Esophagus squamous epithelium (tissue), 5 donors: ENCODE measurements at regions not wholly inside any gene's neighbourhood (a gene's known extent, or its start where the extent isn't known, plus 50 kb on each side); places are given as distances from the start of the nearest gene placed in this dataset.

Experiments
- DNase-seq: peaks from one replicate; lab custom pipeline; 2025; lab: John Stamatoyannopoulos, UW
- H3K27ac ChIP-seq, 4 donors: fragments of 200-600 bp; sonication (generic); one replicate each; pipeline ENCODE4 v1.5.1; 2016 to 2019; ENCODE audit warnings: mild to moderate bottlenecking in 1 of 4
- H3K27me3 ChIP-seq, 4 donors: fragments of 200-600 bp; sonication (generic); 1 replicate in 3 of 4; 2 replicates in 1 of 4; pipeline versions ENCODE4 v1.5.1 to v1.6.0; 2017 to 2021; ENCODE audit warnings: antibody characterized with exemption in 1 of 4
- H3K36me3 ChIP-seq, 3 donors: fragments of 200-600 bp; sonication (generic); one replicate each; pipeline ENCODE4 v1.5.1; 2016 to 2019
- H3K4me1 ChIP-seq, 3 donors: fragments of 200-600 bp; sonication (generic); one replicate each; pipeline ENCODE4 v1.5.1; 2017 to 2019
- H3K4me3 ChIP-seq, 4 donors: fragments of 200-600 bp; sonication (generic); 1 replicate in 3 of 4; 2 replicates in 1 of 4; pipeline ENCODE4 v1.5.1; 2016 to 2019; ENCODE audit warnings: mild to moderate bottlenecking in 2 of 4, moderate library complexity in 1 of 4
- H3K9me3 ChIP-seq, 3 donors: fragments of 200-600 bp; sonication (generic); one replicate each; pipeline ENCODE4 v1.5.1; 2016 to 2019
- CTCF ChIP-seq, 6 experiments: fragments of 450-650 bp in 4 of 6; fragments of 200-600 bp in 2 of 6; sonication (generic) in 2 of 6; IDR thresholded peaks; one replicate each; pipeline ENCODE4 v1.5.1; 2016 to 2019; ENCODE audit warnings: antibody characterized with exemption in 6 of 6, mild to moderate bottlenecking in 4 of 6, moderate library complexity in 4 of 6
- POLR2A ChIP-seq, 4 donors: fragments of 450-650 bp; IDR thresholded peaks; one replicate each; pipeline ENCODE4 v1.6.1; 2017; ENCODE audit warnings: antibody characterized with exemption in 4 of 4, mild to moderate bottlenecking in 4 of 4, moderate library complexity in 3 of 4
- WGBS, 2 donors: methylation state at CpG; one replicate each; pipeline ENCODE4 v1.1.5; 2018; 5-methylcytosine and 5-hydroxymethylcytosine counted together
- intact Hi-C: fragments of 100-400 bp; cut with DNase I; formaldehyde crosslinking; loops from one replicate; pipeline ENCODE4 v1.15.0; 2022
- donor health status: DM: yes; HTN: yes; CAD: no.

GRCh38 chr13:58773280-58773859 lies 1141.8 kb downstream of the PCDH17 start:
- Histone ChIP-seq H3K9me3 (peaks cover 0 to 4% (median 0%) of the 10 kb centered on the region in 3 donors), H3K36me3 (no peaks in the 10 kb centered on the region), H3K27ac (no peak overlapping the region), H3K4me1 (no peaks in the 10 kb centered on the region), H3K27me3 (no peaks in the 10 kb centered on the region), H3K4me3 (no peak overlapping the region)
- TF ChIP-seq POLR2A (IDR thresholded peaks at IDR 0.05) (no peak), CTCF (IDR thresholded peaks at IDR 0.05) (no peak)
- intact Hi-C loops = no loop called here
- no peak for DNase-seq
- WGBS, 2 donors = no CpG with 5 or more reads among the region's 25 CpGs

- Histone ChIP-seq H3K4me3 (no peak overlapping the region), H3K36me3 (no peaks in the 10 kb centered on the region), H3K27me3 (no peaks in the 10 kb centered on the region), H3K4me1 (no peaks in the 10 kb centered on the region), H3K9me3 (peaks cover 0 to 4% (median 0%) of the 10 kb centered on the region in 3 donors), H3K27ac (no peak overlapping the region)
- TF ChIP-seq POLR2A (IDR thresholded peaks at IDR 0.05) (no peak), CTCF (IDR thresholded peaks at IDR 0.05) (no peak)
- DNase-seq = no peak
- intact Hi-C loops = no loop called here
- WGBS, 2 donors = 100% methylated on average over 1 of the region's 1 CpG
Measured at GRCh38 chr13:58782736-58783135, 1151.2 kb downstream of the PCDH17 start.

- no peak for TF ChIP-seq POLR2A (IDR thresholded peaks at IDR 0.05)
- TF ChIP-seq CTCF (IDR thresholded peaks at IDR 0.05) = no peak
- no peaks in the 10 kb centered on the region for H3K4me1 ChIP-seq
- no peaks in the 10 kb centered on the region for H3K9me3 ChIP-seq
- intact Hi-C loops = no loop called here
- no peaks in the 10 kb centered on the region for H3K27me3 ChIP-seq
- no peaks in the 10 kb centered on the region for H3K36me3 ChIP-seq
- 52 to 62% methylated on average over 2 of the region's 2 CpGs for WGBS, 2 donors
- no peak for DNase-seq
- H3K27ac ChIP-seq = no peak overlapping the region
- H3K4me3 ChIP-seq = no peak overlapping the region
Measured at GRCh38 chr13:58792854-58793253, 1161.3 kb downstream of the PCDH17 start.

- Histone ChIP-seq H3K27ac (no peak overlapping the region), H3K4me3 (no peak overlapping the region), H3K9me3 (no peaks in the 10 kb centered on the region), H3K4me1 (no peaks in the 10 kb centered on the region), H3K27me3 (no peaks in the 10 kb centered on the region), H3K36me3 (no peaks in the 10 kb centered on the region)
- 69 to 77% methylated on average over 2 of the region's 2 CpGs for WGBS, 2 donors
- no peak for DNase-seq
- intact Hi-C loops = no loop called here
- TF ChIP-seq CTCF (IDR thresholded peaks at IDR 0.05) (no peak), POLR2A (IDR thresholded peaks at IDR 0.05) (no peak)
Measured at GRCh38 chr13:58795715-58796114, 1164.2 kb downstream of the PCDH17 start.

- H3K4me3 ChIP-seq = no peak overlapping the region
- TF ChIP-seq CTCF (IDR thresholded peaks at IDR 0.05) (no peak), POLR2A (IDR thresholded peaks at IDR 0.05) (no peak)
- H3K36me3 ChIP-seq = no peaks in the 10 kb centered on the region
- H3K4me1 ChIP-seq = no peaks in the 10 kb centered on the region
- intact Hi-C loops = loop anchor here (10.0 kb wide), 1 partner anchor 1020 kb away; no protein-coding TSS in a partner anchor
- H3K9me3 ChIP-seq = no peaks in the 10 kb centered on the region
- no peak overlapping the region for H3K27ac ChIP-seq
- no peaks in the 10 kb centered on the region for H3K27me3 ChIP-seq
- no peak for DNase-seq
Measured at GRCh38 chr13:58804832-58805231, 1173.3 kb downstream of the PCDH17 start.
